Kidney (tissue), 13 donors: ENCODE measurements at regions not wholly inside any gene's neighbourhood (a gene's known extent, or its start where the extent isn't known, plus 50 kb on each side); places are given as distances from the start of the nearest gene placed in this dataset.

Experiments
- DNase-seq, 5 donors: peaks; one replicate each; pipeline ENCODE4 v3.0.0-alpha.2; 2013 to 2020
- FAIRE-seq: peaks from 2 replicates; lab custom pipeline; 2012; peaks lifted over from hg19 to GRCh38; lab: Jason Lieb, UNC
- H3K27ac ChIP-seq, 2 donors: one replicate each; pipeline ENCODE4 v1.7.0; 2013; ENCODE audit warnings: low read depth in 2 of 2, low read length in 2 of 2, inconsistent platforms in 1 of 2
- H3K27me3 ChIP-seq: one replicate; pipeline ENCODE4 v1.7.1; 2013; ENCODE audit warnings: low read length, inconsistent platforms; ENCODE audit not compliant: control insufficient read depth, insufficient read depth
- H3K36me3 ChIP-seq, 3 donors: one replicate each; pipeline versions ENCODE4 v1.7.0 to v1.7.1; 2013; ENCODE audit warnings: low read length in 3 of 3, control low read depth in 1 of 3, inconsistent platforms in 1 of 3; ENCODE audit not compliant: insufficient read depth in 3 of 3, control insufficient read depth in 2 of 3
- H3K4me1 ChIP-seq, 3 donors: one replicate each; pipeline versions ENCODE4 v1.7.0 to v1.7.1; 2013; ENCODE audit warnings: low read length in 3 of 3, inconsistent platforms in 1 of 3, low read depth in 1 of 3; ENCODE audit not compliant: control insufficient read depth in 2 of 3, insufficient read depth in 2 of 3
- H3K4me3 ChIP-seq, 3 donors: one replicate each; pipeline versions ENCODE4 v1.7.0 to v1.8.1; 2013; ENCODE audit warnings: low read length in 3 of 3, control low read depth in 1 of 3, inconsistent platforms in 1 of 3
- H3K9ac ChIP-seq, 3 donors: one replicate each; pipeline versions ENCODE4 v1.7.0 to v1.7.1; 2013; ENCODE audit warnings: low read length in 3 of 3, control low read depth in 1 of 3, inconsistent platforms in 1 of 3
- H3K9me3 ChIP-seq, 3 donors: one replicate each; pipeline versions ENCODE4 v1.7.0 to v1.7.1; 2013; ENCODE audit warnings: low read length in 3 of 3, control low read depth in 1 of 3, inconsistent platforms in 1 of 3; ENCODE audit not compliant: control insufficient read depth in 2 of 3, insufficient read depth in 1 of 3
- CTCF ChIP-seq: IDR thresholded peaks from 3 replicates; pipeline ENCODE4 v1.5.1; 2012; ENCODE audit warnings: mild to moderate bottlenecking, moderate library complexity, borderline replicate concordance; ENCODE audit not compliant: insufficient read depth; ENCODE audit errors: extremely low read depth
- intact Hi-C: fragments of 100-400 bp; cut with DNase I; formaldehyde crosslinking; loops from one replicate; pipeline ENCODE4 v1.11.1; 2022
- donor health status: control.
- donor health status: control.
- donor health status: control.
- donor health status: control.
- donor health status: control.
- donor health status: DM: yes; HTN: yes; CAD: no.
- donor health status: Normal renal cell carcinoma (clear cell type).

- H3K4me1 ChIP-seq, result no peaks in the 10 kb centered on the region
- no peak overlapping the region for H3K27ac ChIP-seq
- H3K36me3 ChIP-seq, result no peaks in the 10 kb centered on the region
- DNase-seq (no peak), FAIRE-seq (no peak)
- intact Hi-C loops, result no loop called here
- TF ChIP-seq CTCF, result no peak
- no peak overlapping the region for H3K9ac ChIP-seq
- no peaks in the 10 kb centered on the region for H3K27me3 ChIP-seq
- no peaks in the 10 kb centered on the region for H3K9me3 ChIP-seq
- H3K4me3 ChIP-seq, result no peak overlapping the region
These were observed 552.0 kb downstream of the RFC3 start for GRCh38 chr13:34369931-34370330.

DNA sequence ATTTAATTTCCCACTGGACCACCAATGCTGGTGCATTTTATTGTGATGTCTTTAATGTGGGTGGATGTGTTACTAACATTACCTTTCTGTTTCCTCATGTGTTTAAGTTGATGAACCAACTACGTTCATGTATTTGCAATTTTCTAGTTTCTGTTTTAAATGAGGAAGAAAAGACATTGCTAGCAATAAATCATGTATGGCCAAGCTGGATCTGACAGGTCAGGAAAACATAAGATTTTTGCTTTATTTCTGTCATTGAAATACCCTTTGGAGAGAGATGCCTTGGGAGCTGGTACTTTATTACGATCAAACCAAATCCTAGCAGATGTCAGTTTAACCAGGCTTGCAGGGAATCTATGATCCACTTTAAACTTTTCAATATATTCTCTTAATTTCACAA lies 553.2 kb downstream of the RFC3 start:
- no peak for DNase-seq
- intact Hi-C loops, result no loop called here
- no peak overlapping the region for H3K4me3 ChIP-seq
- H3K27me3 ChIP-seq, result no peaks in the 10 kb centered on the region
- TF ChIP-seq CTCF, result no peak
- H3K4me1 ChIP-seq, result no peaks in the 10 kb centered on the region
- H3K9ac ChIP-seq, result no peak overlapping the region
- H3K36me3 ChIP-seq, result no peaks in the 10 kb centered on the region
- H3K27ac ChIP-seq, result no peak overlapping the region
- H3K9me3 ChIP-seq, result no peaks in the 10 kb centered on the region
- FAIRE-seq, result no peak

- no peaks in the 10 kb centered on the region for H3K4me1 ChIP-seq
- intact Hi-C loops, result no loop called here
- TF ChIP-seq CTCF, result no peak
- H3K9me3 ChIP-seq, result no peaks in the 10 kb centered on the region
- no peaks in the 10 kb centered on the region for H3K27me3 ChIP-seq
- no peaks in the 10 kb centered on the region for H3K36me3 ChIP-seq
- no peak overlapping the region for H3K27ac ChIP-seq
- FAIRE-seq, result no peak
- no peak for DNase-seq
- H3K4me3 ChIP-seq, result no peak overlapping the region
- no peak overlapping the region for H3K9ac ChIP-seq
These were observed 553.9 kb downstream of the RFC3 start for GRCh38 chr13:34371645-34372395.

GRCh38 chr13:34372581-34372980 lies 554.6 kb downstream of the RFC3 start:
- Histone ChIP-seq H3K9ac (no peak overlapping the region), H3K9me3 (no peaks in the 10 kb centered on the region), H3K4me1 (no peaks in the 10 kb centered on the region), H3K27ac (no peak overlapping the region), H3K27me3 (no peaks in the 10 kb centered on the region), H3K36me3 (no peaks in the 10 kb centered on the region), H3K4me3 (no peak overlapping the region)
- TF ChIP-seq CTCF, result no peak
- FAIRE-seq (no peak), DNase-seq (no peak)
- intact Hi-C loops, result no loop called here
